Spleen (tissue), 11 donors: ENCODE measurements at regions not wholly inside any gene's neighbourhood (a gene's known extent, or its start where the extent isn't known, plus 50 kb on each side); places are given as distances from the start of the nearest gene placed in this dataset.

Experiments
- DNase-seq: peaks from one replicate; pipeline ENCODE4 v3.0.0-alpha.2; 2020
- H3K27ac ChIP-seq, 8 donors: fragments of 200-600 bp; sonication (generic) in 7 of 8; 1 replicate in 4 of 8; 2 replicates in 4 of 8; pipeline versions ENCODE4 v1.5.0 to v1.8.0; 2016 to 2021; ENCODE audit warnings: inconsistent platforms in 4 of 8, mild to moderate bottlenecking in 4 of 8, moderate library complexity in 1 of 8
- H3K27me3 ChIP-seq, 7 donors: fragments of 200-600 bp; sonication (generic) in 6 of 7; replicated peaks in 1 of 7; 1 replicate in 4 of 7; 2 replicates in 3 of 7; pipeline versions ENCODE4 v1.5.0 to v1.8.0; 2016 to 2021; ENCODE audit warnings: inconsistent platforms in 3 of 7, mild to moderate bottlenecking in 1 of 7
- H3K36me3 ChIP-seq, 6 donors: fragments of 200-600 bp; sonication (generic) in 5 of 6; 1 replicate in 4 of 6; 2 replicates in 2 of 6; pipeline versions ENCODE4 v1.5.0 to v1.8.0; 2016 to 2021; ENCODE audit warnings: inconsistent platforms in 2 of 6
- H3K4me1 ChIP-seq, 6 donors: fragments of 200-600 bp; sonication (generic) in 5 of 6; 1 replicate in 3 of 6; 2 replicates in 3 of 6; pipeline versions ENCODE4 v1.5.0 to v1.8.0; 2016 to 2021; ENCODE audit warnings: inconsistent platforms in 3 of 6
- H3K4me3 ChIP-seq, 8 donors: fragments of 200-600 bp; sonication (generic) in 7 of 8; 1 replicate in 4 of 8; 2 replicates in 4 of 8; pipeline versions ENCODE4 v1.5.0 to v1.8.0; 2016 to 2021; ENCODE audit warnings: inconsistent platforms in 4 of 8, mild to moderate bottlenecking in 4 of 8, moderate library complexity in 2 of 8
- H3K9me3 ChIP-seq, 8 donors: fragments of 200-600 bp; sonication (generic) in 7 of 8; 1 replicate in 4 of 8; 2 replicates in 4 of 8; pipeline versions ENCODE4 v1.5.0 to v1.8.0; 2016 to 2021; ENCODE audit warnings: inconsistent platforms in 4 of 8
- CTCF ChIP-seq, 11 experiments: fragments of 200-600 bp in 7 of 11; fragments of 450-650 bp in 4 of 11; sonication (generic) in 4 of 11; IDR thresholded peaks in 8 of 11; conservative IDR thresholded peaks in 3 of 11; 1 replicate in 7 of 11; 2 replicates in 4 of 11; pipeline versions ENCODE4 v1.4.0 to v1.8.0; 2016 to 2021; ENCODE audit warnings: antibody characterized with exemption in 11 of 11, inconsistent platforms in 4 of 11, mild to moderate bottlenecking in 1 of 11
- POLR2A ChIP-seq, 3 donors: fragments of 450-650 bp; IDR thresholded peaks; one replicate each; pipeline ENCODE4 v1.5.1; 2017; ENCODE audit warnings: antibody characterized with exemption in 3 of 3, mild to moderate bottlenecking in 1 of 3
- POLR2AphosphoS5 ChIP-seq, 3 donors: sonication (generic); formaldehyde crosslinking; IDR thresholded peaks; one replicate each; pipeline ENCODE4 v1.5.1; 2017; ENCODE audit warnings: antibody characterized with exemption in 3 of 3
- WGBS, 5 donors: extraction: QIAGEN DNeasy Blood & Tissue Kit in 3 of 5; methylation state at CpG; one replicate each; pipeline versions ENCODE4 v1.1.5 to v1.1.7; 2013 to 2018; 5-methylcytosine and 5-hydroxymethylcytosine counted together
- intact Hi-C: fragments of 100-400 bp; cut with DNase I; formaldehyde crosslinking; loops from one replicate; pipeline ENCODE4 v1.15.0; 2023; ENCODE audit warnings: low total_unique reads
- donor health status: healthy with polysubstance abuse.
- donor health status: DM: no; HTN: no; CAD: no; lungs with moderate emphysema.
- donor health status: DM: no; HTN: no; CAD: no.
- donor health status: Bipolar disorder and iron deficiency.
- donor health status: healthy.
- donor health status: DM: no; HTN: no; CAD: no.
- donor health status: DM: yes; HTN: yes; CAD: no.

GRCh38 chr4:173652283-173652931, 122.4 kb upstream of the HAND2 start:
- intact Hi-C loops, result no loop called here
- H3K36me3 ChIP-seq, result no peaks in the 10 kb centered on the region
- no peaks in the 10 kb centered on the region for H3K27me3 ChIP-seq
- 53 to 60% (median 58%) methylated on average over 6 of the region's 6 CpGs for WGBS, 5 donors
- H3K9me3 ChIP-seq, result no peaks in the 10 kb centered on the region
- no peak overlapping the region for H3K27ac ChIP-seq
- TF ChIP-seq POLR2AphosphoS5 (IDR thresholded peaks at IDR 0.05) (no peak), CTCF (IDR thresholded peaks at IDR 0.05 in 8 of 11, conservative IDR thresholded peaks at IDR 0.05 in 3 of 11) (no peak), POLR2A (IDR thresholded peaks at IDR 0.05) (no peak)
- no peak overlapping the region for H3K4me3 ChIP-seq
- DNase-seq, result no peak
- no peaks in the 10 kb centered on the region for H3K4me1 ChIP-seq

- Histone ChIP-seq H3K27me3 (no peaks in the 10 kb centered on the region), H3K9me3 (no peaks in the 10 kb centered on the region), H3K27ac (no peak overlapping the region), H3K36me3 (no peaks in the 10 kb centered on the region), H3K4me3 (no peak overlapping the region), H3K4me1 (no peaks in the 10 kb centered on the region)
- WGBS, 5 donors, result 60 to 71% (median 62%) methylated on average over 7 of the region's 7 CpGs
- no peak for TF ChIP-seq POLR2A (IDR thresholded peaks at IDR 0.05)
- intact Hi-C loops, result no loop called here
- DNase-seq, result no peak
These were observed 121.7 kb upstream of the HAND2 start for GRCh38 chr4:173651651-173652282.

DNA sequence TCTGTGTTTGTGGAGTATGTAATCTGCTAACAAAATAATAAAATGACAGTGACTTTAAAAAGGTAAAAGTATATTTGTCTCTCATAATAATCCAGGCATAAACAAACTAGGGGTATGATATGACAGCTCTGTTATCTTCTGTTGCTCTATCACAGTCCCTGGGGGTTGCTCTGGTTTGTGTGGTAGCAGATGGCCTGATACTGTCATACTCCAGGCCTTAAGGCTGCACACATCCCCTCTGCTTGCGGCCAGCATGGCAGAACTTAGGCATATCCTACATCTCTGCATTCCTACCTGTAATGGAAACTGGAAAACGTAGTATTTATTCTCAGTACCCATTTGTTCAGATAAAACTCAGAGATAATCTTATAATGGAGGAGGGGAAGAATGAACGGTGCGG, 117.9 kb upstream of the HAND2 start:
- H3K9me3 ChIP-seq, result no peaks in the 10 kb centered on the region
- WGBS, 5 donors, result 73 to 88% (median 82%) methylated on average over 4 of the region's 4 CpGs
- no peak overlapping the region for H3K27ac ChIP-seq
- DNase-seq, result no peak
- TF ChIP-seq POLR2A (IDR thresholded peaks at IDR 0.05), result no peak
- no peak for TF ChIP-seq POLR2AphosphoS5 (IDR thresholded peaks at IDR 0.05)
- TF ChIP-seq CTCF (IDR thresholded peaks at IDR 0.05 in 8 of 11, conservative IDR thresholded peaks at IDR 0.05 in 3 of 11), result no peak
- no peak overlapping the region for H3K4me3 ChIP-seq
- no peaks in the 10 kb centered on the region for H3K36me3 ChIP-seq
- intact Hi-C loops, result no loop called here
- H3K27me3 ChIP-seq, result no peaks in the 10 kb centered on the region
- H3K4me1 ChIP-seq, result no peaks in the 10 kb centered on the region

DNA sequence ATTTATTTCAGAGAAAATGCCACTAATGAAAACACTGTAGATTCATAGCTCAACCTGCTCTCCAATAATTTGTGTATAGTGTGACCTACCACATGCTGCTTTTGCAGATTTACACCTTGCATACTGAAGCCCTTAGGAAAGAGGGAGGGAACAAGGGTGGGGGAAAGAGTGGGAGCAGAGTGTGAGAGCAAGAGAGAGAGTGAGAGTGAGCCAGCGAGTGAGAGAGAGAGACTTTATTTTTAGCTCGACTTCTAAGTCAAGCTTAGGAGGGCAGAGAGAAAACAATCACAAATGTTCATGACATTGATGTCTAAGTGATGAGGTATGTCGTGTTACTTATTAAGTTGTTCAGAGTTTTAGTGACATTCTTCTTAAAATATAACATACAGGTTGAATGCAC, 112.5 kb upstream of the HAND2 start:
- Histone ChIP-seq H3K4me1 (no peaks in the 10 kb centered on the region), H3K27me3 (no peaks in the 10 kb centered on the region), H3K27ac (no peak overlapping the region), H3K9me3 (peaks cover 0 to 20% (median 8%) of the 10 kb centered on the region in 8 donors), H3K4me3 (no peak overlapping the region), H3K36me3 (no peaks in the 10 kb centered on the region)
- TF ChIP-seq CTCF (IDR thresholded peaks at IDR 0.05 in 8 of 11, conservative IDR thresholded peaks at IDR 0.05 in 3 of 11) (no peak), POLR2A (IDR thresholded peaks at IDR 0.05) (no peak), POLR2AphosphoS5 (IDR thresholded peaks at IDR 0.05) (no peak)
- WGBS, 5 donors, result 34 to 46% (median 40%) methylated on average over 3 of the region's 3 CpGs
- intact Hi-C loops, result no loop called here
- no peak for DNase-seq
